ENCODE measurements at regions not wholly inside any gene's neighbourhood (a gene's known extent, or its start where the extent isn't known, plus 50 kb on each side); places are given as distances from the start of the nearest gene placed in this dataset.
"Not testable (repeated sequence)": the region's sequence is repeated elsewhere in the genome, so short reads cannot be mapped to it uniquely, and the experiment has no call there.

DNA sequence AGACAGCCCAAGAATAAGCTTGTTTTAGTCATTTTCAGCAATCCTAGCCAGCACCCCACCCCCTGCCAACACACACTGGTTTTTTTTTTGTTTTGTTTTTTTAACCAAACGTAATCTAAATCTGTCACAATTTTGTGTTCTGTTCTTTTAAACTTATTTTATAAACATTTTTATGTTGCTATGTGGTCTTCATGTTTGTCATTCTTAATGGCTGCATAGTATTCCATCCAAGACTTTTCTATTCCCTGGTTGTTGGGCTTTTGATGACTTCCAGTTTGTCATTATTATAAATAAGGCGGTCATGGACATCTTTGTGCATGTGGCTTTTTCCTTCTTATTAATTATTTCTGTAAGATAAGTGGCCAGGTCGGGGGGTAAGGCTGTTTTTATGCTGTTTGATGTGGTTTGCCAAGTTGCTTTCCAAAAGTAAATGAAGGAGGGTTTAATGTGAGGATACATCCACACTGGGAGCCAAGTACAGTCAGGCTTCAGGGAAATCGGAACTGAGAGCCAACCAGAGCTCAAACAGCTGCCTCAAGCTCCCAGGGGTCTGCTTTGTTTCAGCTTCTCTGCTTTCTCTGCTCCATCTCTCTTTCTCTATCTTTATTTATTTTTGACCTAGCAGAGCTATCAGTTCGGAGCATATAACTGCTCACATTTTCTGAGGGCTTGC lies 125.8 kb downstream of the VEGFA start:
- no peaks in the 10 kb centered on the region for H3K36me3 ChIP-seq (ENCODE audit: insufficient read depth, low read length)
- H3K9ac ChIP-seq (ENCODE audit: low read depth, low read length): no peak overlapping the region
- H3K4me1 ChIP-seq (ENCODE audit: insufficient read depth, low read length): peaks cover 12% of the 10 kb centered on the region
- no peaks in the 10 kb centered on the region for H3K9me3 ChIP-seq (ENCODE audit: control insufficient read depth, insufficient read depth, low read length)

DNA sequence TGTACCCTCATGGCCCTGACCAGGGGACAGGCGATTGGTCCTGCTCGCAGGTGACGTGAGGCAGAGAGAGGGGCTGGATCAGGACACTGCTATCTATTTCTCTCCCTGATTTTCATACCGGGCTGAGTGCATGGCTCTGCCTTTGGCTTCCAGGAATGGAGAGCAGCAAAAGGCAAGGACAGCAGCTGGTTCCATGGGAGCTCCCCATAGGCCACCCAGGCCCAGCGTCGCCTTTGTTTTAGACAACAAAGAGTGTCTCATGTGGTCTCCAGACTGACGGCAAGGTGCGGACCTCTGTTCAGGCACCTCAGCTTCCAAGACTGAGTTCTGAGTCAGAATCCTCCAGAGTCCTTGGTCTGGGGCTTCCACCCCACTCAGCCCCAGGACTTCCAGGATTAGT lies 123.1 kb downstream of the VEGFA start:
- Histone ChIP-seq H3K4me1 (ENCODE audit: insufficient read depth, low read length) (peaks cover 12% of the 10 kb centered on the region), H3K9ac (ENCODE audit: low read depth, low read length) (no peak overlapping the region), H3K36me3 (ENCODE audit: insufficient read depth, low read length) (no peaks in the 10 kb centered on the region), H3K9me3 (ENCODE audit: control insufficient read depth, insufficient read depth, low read length) (no peaks in the 10 kb centered on the region)

DNA sequence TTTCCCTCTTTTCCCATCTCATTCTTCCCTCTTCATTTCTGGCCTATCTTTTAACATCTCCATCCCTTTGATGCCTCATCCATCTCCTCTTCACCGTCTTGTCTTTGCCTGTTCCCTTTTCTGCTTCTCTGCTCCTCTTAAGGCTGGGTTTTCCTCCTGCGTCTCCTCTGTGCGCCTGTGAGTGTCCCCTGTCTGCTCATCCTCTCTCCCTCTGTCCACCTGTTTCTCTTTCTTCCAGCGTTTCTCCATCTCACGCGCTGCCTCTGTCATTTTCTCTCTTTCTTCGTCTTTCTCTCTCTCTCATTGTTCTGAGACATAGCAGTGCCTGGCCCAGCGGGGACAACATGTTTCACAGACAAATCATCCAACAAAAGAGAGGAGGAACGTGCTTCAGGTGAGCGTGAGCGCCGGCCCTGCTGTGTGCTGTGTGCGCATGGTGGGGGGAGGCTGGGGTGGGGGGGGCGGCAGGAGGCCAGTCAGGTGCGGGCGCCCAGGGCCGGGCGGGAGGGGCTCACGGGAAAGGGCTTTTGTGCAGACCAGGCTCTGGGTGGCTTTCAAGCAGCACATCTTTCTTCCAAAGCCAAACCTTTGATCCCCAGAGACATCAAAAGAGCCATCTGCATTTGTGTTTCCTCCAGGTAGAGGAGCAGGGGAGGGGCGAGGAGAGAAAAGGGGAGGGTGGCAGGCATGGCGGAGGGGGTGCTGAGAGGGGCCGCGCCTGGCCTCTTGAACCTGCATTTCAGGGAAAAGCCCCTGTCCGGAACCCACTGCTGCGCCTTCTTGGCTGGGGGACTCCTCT lies 121.3 kb downstream of the VEGFA start:
- H3K36me3 ChIP-seq (ENCODE audit: insufficient read depth, low read length): no peaks in the 10 kb centered on the region
- H3K9ac ChIP-seq (ENCODE audit: low read depth, low read length): no peak overlapping the region; the same call in 1 of the 2 replicates
- H3K9me3 ChIP-seq (ENCODE audit: control insufficient read depth, insufficient read depth, low read length): no peaks in the 10 kb centered on the region
- H3K4me1 ChIP-seq (ENCODE audit: insufficient read depth, low read length): peaks cover 12% of the 10 kb centered on the region

DNA sequence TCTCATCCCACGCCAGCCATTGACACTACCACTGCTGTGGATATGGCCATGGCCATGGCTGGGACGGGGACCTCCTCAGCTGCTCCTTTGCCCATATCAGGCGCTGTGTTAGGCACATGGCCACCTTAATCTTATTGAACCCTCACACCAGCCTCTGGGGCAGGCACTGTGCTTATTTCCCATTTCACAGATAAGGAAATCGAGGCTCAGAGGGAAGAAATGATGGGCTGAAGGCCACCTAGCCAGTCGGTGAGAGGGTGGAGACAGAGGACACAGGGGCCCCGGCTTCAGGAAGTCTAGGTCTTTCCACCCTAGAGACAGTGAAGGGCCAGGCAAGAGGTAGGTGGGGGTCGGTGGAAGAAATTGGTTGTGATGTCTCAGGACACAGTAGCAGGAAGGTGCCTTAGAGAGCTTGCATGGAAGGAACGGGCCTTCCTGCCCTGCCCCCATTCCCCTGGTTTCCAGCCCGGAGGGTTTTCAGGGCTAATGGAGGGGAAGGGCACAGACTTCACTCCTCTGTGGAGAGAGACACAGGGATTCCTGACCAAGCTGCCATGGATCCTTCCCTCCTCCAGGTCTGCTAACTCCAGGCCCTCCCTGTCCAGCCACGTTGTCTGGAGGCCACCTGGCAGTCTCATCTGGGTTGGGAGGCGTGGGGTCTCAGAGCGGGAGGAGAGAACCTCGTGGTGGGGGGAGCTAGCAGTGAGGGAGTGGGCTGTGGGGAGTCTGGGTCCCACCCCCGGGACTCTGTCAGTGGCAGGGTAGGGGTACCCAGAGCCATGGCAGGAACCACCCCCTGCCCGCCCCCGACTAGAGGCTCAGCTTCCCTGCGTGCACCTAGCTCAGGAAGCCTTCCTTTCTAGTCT lies 120.4 kb downstream of the VEGFA start:
- Histone ChIP-seq H3K9me3 (ENCODE audit: control insufficient read depth, insufficient read depth, low read length) (no peaks in the 10 kb centered on the region), H3K4me1 (ENCODE audit: insufficient read depth, low read length) (peaks cover 12% of the 10 kb centered on the region), H3K36me3 (ENCODE audit: insufficient read depth, low read length) (no peaks in the 10 kb centered on the region), H3K9ac (ENCODE audit: low read depth, low read length) (no peak overlapping the region)

DNA sequence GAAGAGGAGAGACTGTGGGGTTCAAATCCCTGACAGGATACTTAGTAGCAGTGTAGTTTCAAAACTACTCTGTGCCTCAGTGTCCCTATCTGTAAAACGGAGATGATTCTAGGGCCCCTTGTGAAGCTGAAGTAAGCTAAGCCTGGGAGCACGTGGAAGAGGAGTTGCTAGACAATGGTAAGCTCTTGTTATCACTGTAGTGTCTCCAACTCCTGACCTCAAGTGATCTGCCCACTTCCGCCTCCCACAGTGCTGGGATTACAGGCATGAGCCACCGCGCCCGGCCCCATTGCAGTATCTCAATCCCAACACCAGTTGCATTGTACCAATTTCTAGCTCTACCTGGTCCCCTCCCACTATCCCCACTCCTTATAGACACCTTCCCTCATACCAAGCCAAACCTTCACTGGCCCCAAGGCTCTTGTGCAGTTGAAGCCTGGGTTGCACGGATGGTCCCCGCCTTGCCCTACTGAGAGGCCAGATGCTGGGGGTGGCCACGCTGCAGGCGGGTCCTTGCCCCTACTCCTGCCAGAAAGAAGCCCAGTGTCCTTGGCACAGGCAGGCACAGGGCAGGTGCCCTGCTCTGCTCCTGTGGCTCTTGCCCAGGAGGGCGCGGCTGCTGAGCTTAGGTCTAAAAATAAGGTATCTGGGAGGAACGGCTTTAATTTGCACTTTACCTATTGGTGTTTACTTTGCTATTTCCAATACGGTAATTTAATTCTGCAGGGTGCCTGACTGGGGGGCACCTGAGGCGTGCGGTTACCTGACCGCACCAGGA lies 118.1 kb downstream of the VEGFA start:
- peaks cover 14% of the 10 kb centered on the region for H3K4me1 ChIP-seq (ENCODE audit: insufficient read depth, low read length)
- no peaks in the 10 kb centered on the region for H3K9me3 ChIP-seq (ENCODE audit: control insufficient read depth, insufficient read depth, low read length)
- no peaks in the 10 kb centered on the region for H3K36me3 ChIP-seq (ENCODE audit: insufficient read depth, low read length)
- no peak overlapping the region for H3K9ac ChIP-seq (ENCODE audit: low read depth, low read length)

DNA sequence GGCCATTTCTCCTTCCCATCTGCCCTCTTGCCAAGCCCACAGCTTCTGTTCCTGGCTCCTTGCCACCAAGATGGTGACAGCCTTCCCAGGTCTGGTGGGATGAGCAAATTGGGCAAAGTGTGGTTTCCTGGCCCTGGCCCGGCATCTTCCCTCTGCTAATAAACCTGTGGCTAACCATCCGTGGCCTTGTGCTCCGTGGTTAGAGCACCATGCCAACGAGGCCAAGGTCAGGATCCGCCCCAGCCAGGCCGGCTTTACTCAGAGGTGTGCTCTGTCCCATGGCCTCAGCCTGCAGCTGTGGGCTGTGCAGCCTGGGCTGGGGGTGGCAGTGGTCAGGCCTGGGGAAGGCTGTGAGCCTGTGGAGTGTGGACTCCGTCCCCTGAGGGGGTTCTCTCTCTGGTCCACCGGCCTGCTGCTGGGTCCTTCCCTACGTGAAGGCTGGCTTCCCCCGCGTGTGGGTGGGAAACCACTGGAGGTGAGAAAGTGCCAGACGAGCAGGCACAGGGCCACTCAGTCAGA lies 117.4 kb downstream of the VEGFA start:
- H3K9me3 ChIP-seq (ENCODE audit: control insufficient read depth, insufficient read depth, low read length): no peaks in the 10 kb centered on the region
- H3K36me3 ChIP-seq (ENCODE audit: insufficient read depth, low read length): no peaks in the 10 kb centered on the region
- H3K4me1 ChIP-seq (ENCODE audit: insufficient read depth, low read length): peaks cover 7% of the 10 kb centered on the region
- no peak overlapping the region for H3K9ac ChIP-seq (ENCODE audit: low read depth, low read length)

DNA sequence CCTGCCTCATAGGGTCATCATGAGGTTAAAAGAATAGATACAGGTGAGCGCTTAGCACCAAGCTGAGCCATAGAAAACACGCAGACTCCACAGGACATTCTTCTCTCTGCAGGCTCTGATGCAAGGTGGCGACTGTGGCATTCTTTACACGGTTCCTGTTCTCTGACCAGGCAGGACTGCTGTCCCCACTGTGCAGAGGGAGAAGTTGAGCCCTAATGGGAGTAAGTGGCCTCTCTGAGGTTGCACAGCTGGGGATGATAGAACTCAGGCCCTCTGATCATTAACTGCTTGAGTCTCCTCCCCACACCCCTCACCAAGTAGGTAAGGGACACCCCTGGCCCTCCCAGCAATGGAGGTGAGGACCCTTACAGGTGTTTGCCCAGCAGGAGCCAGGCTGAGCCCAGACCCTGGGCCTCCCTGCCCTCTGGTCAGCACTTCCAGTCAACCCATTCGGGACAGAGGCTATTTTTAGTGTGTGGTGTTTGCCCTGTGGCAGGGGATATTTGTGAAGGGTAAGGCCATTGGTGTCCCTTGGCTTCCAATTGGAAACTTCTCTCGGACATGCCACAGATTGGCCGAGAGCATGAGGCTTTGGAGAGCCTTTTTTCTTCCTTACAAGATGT lies 116.8 kb downstream of the VEGFA start:
- H3K9ac ChIP-seq (ENCODE audit: low read depth, low read length): no peak overlapping the region
- H3K36me3 ChIP-seq (ENCODE audit: insufficient read depth, low read length): no peaks in the 10 kb centered on the region
- H3K4me1 ChIP-seq (ENCODE audit: insufficient read depth, low read length): peaks cover 5% of the 10 kb centered on the region; the same call in 1 of the 2 replicates
- H3K9me3 ChIP-seq (ENCODE audit: control insufficient read depth, insufficient read depth, low read length): no peaks in the 10 kb centered on the region

DNA sequence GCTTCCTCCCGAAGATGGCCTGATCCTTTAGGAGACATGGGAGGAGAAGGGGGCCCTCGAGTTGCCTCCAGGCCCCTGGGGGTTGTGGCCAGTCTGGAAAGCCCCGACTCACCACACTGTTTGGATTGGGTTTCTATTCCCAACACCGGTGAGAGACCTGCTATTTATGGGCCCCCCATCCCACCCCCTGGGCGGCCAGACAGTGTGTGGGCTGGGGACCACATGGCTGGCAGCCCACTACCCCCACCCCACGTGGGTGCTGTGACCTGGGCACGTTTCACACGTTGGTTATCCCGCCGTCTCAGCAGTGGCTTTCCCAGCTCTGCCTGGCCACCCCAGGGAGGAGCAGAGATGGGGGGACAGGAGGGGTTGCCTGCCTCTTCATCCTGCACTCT lies 116.1 kb downstream of the VEGFA start:
- H3K4me1 ChIP-seq (ENCODE audit: insufficient read depth, low read length): peaks cover 5% of the 10 kb centered on the region; the same call in 1 of the 2 replicates
- H3K9ac ChIP-seq (ENCODE audit: low read depth, low read length): no peak overlapping the region
- H3K9me3 ChIP-seq (ENCODE audit: control insufficient read depth, insufficient read depth, low read length): no peaks in the 10 kb centered on the region
- no peaks in the 10 kb centered on the region for H3K36me3 ChIP-seq (ENCODE audit: insufficient read depth, low read length)

DNA sequence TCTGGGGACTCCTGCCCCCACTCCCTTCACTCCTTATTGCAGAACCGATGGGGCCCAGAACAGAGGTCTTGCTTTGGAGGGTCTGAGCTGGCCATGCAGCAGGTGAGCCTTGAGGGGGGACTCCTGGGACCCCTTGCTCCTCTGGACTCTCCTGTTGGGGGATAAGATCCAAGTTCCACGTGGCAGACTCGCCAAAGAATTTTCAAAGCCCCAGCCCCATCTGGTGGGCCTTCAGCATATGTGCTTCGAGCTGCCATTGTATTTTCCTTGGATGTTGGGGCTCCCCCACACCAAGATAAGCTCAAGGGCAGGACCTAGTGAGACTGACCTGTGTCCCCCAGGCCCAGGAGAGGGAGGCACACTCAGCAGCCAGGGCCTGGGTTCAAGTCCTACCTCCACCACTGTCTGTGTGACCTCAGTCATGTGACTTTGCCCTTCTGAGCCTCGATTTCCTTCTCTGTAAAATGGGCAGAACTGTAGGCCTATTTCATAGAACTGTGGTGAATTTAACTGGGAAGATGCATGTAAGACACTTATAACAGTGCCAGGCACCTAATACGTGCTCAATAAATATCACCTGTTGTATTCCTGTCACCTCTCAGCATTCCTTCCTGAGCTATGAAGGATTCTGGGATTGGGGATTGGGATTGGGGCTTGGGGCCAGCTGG lies 115.5 kb downstream of the VEGFA start:
- H3K36me3 ChIP-seq (ENCODE audit: insufficient read depth, low read length): no peaks in the 10 kb centered on the region

DNA sequence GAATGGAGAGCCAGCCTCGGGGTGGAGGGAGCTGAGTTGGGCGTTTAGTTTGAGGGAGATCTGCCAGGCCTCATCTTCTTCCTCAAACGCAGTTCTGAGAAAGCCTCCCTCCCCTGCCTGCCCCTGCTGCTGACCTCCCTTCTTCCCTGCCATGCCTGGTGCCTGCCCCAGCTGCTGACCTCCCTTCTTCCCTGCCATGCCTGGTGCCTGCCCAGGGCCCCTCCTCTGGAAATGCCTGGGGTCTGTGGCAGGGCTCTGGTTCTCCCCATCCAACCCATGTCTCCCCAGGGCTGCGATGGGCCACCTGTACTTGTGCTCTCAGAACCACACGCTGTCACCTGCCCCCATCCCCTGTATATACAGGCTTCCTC lies 114.6 kb downstream of the VEGFA start:
- H3K4me1 ChIP-seq (ENCODE audit: insufficient read depth, low read length): peaks cover 5% of the 10 kb centered on the region; the same call in 1 of the 2 replicates
- H3K9me3 ChIP-seq (ENCODE audit: control insufficient read depth, insufficient read depth, low read length): no peaks in the 10 kb centered on the region
- no peak overlapping the region for H3K9ac ChIP-seq (ENCODE audit: low read depth, low read length)
- H3K36me3 ChIP-seq (ENCODE audit: insufficient read depth, low read length): no peaks in the 10 kb centered on the region

More for the DNA sequence above, 115.5 kb downstream of the VEGFA start:
- no peak overlapping the region for H3K9ac ChIP-seq (ENCODE audit: low read depth, low read length)
- peaks cover 5% of the 10 kb centered on the region; the same call in 1 of the 2 replicates for H3K4me1 ChIP-seq (ENCODE audit: insufficient read depth, low read length)
- H3K9me3 ChIP-seq (ENCODE audit: control insufficient read depth, insufficient read depth, low read length): no peaks in the 10 kb centered on the region

DNA sequence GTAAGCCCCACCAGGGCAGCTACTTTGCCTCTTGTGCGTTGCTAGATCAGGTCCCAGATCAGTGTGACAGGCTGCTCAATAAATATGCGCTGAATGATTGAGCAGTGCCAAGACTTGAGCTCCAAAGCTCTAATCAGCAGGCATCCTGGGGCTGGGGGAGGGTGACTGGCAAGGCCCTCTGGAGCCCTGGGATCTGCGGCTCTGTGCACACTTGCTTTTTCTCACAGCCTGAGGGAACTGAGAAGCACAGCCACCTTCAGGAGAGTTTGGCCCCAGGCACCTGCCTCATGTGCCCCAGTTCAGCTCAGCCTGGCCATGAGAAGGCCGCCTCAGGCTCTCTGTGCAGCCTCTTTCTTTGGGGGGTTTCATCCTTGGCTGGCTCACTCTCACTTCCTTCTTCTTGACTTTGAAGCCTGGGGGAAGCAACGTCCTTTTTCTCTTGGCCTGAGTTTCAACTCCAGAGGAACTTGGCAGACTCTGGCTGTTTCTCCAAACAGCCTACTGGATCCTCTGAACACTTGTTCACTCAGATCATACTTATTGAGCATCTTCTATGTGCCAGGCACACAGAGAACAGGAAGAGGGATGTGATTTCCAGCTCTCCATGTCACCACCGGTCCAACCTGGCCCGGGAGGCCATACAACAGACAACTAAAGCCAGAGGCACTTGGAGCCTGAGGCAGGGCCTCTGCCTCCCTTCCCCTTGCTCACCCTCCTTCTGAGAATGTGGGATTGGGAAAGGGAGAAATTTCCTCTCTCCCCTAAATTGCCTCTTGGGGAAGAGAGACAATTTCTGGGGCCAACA lies 114.0 kb downstream of the VEGFA start:
- Histone ChIP-seq H3K4me1 (ENCODE audit: insufficient read depth, low read length) (peaks cover 5% of the 10 kb centered on the region; the same call in 1 of the 2 replicates), H3K9ac (ENCODE audit: low read depth, low read length) (no peak overlapping the region), H3K36me3 (ENCODE audit: insufficient read depth, low read length) (no peaks in the 10 kb centered on the region), H3K9me3 (ENCODE audit: control insufficient read depth, insufficient read depth, low read length) (no peaks in the 10 kb centered on the region)

DNA sequence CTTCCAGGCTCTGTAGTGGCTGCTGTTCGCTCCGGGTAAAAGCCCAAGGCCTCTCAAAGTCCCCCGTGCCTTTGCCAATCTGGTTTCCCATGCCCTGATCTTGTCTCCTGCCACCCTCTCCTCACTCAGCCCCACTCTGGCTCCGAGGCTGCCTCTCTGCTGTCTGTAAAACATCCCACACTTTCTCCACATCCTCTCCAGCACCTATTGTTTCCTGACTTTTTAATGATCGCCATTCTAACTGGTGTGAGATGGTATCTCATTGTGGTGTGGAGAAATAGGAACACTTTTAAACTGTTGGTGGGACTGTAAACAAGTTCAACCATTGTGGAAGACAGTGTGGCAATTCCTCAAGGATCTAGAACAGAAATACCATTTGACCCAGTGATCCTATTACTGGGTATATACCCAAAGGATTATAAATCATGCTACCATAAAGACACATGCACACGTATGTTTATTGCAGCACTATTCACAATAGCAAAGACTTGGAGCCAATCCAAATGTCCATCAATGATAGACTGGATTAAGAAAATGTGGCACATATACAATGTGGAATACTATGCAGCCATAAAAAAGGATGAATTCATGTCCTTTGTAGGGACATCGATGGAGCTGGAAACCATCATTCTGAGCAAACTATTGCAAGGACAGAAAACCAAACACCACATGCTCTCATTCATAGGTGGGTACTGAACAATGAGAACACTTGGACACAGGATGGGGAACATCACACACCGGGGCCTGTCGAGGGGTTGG lies 112.9 kb downstream of the VEGFA start:
- not testable (repeated sequence) for H3K9me3 ChIP-seq (ENCODE audit: control insufficient read depth, insufficient read depth, low read length); H3K9ac ChIP-seq (ENCODE audit: low read depth, low read length); H3K36me3 ChIP-seq (ENCODE audit: insufficient read depth, low read length); H3K4me1 ChIP-seq (ENCODE audit: insufficient read depth, low read length)
